SK-N-SH (cell line): ENCODE measurements at regions not wholly inside any gene's neighbourhood (a gene's known extent, or its start where the extent isn't known, plus 50 kb on each side); places are given as distances from the start of the nearest gene placed in this dataset.
A peak's percentile ranks its signal among the peaks of the same experiment; 100 is the strongest.

Experiments used
- CTCF ChIA-PET: fragments of 300-600, 350-600 bp; formaldehyde crosslinking; extraction: SDS; loops from one replicate; lab custom pipeline; 2021; lab: Yijun Ruan, JAX
- POLR2A ChIA-PET: fragments of 350-600 bp; sonication (Branson Sonifier 250); formaldehyde crosslinking; extraction: SDS; loops from one replicate; lab custom pipeline; 2020; ENCODE audit warnings: antibody characterized with exemption, inconsistent platforms; lab: Yijun Ruan, JAX
- DNase-seq: peaks from one replicate; pipeline ENCODE4 v3.0.0; 2012
- H2AFZ ChIP-seq: fragments of 200-600 bp; sonication (generic); 2 replicates; pipeline ENCODE4 v1.8.1; 2016; ENCODE audit warnings: antibody characterized with exemption, mild to moderate bottlenecking, low read depth
- H3F3A ChIP-seq: fragments of 200-600 bp; sonication (generic); replicated peaks from 2 replicates; pipeline ENCODE3; 2016; ENCODE audit warnings: antibody characterized with exemption, mild to moderate bottlenecking; ENCODE audit not compliant: insufficient read depth
- H3K27ac ChIP-seq, 2 experiments: fragments of 200-500 bp in 1 of 2; fragments of 200-600 bp in 1 of 2; sonication (Bioruptor generic) in 1 of 2; sonication (generic), shearing (Covaris generic) in 1 of 2; 2 replicates each; pipeline versions ENCODE4 v1.5.1 to v1.6.1; 2014 to 2016; ENCODE audit warnings: low read depth in 2 of 2, inconsistent platforms in 1 of 2, low read length in 1 of 2, mild to moderate bottlenecking in 1 of 2, mixed read lengths in 1 of 2
- H3K27me3 ChIP-seq: fragments of 200-600 bp; sonication (generic), shearing (Covaris generic); 2 replicates; pipeline ENCODE4 v1.6.1; 2016; ENCODE audit warnings: mixed run types; ENCODE audit not compliant: insufficient read depth
- H3K36me3 ChIP-seq, 2 experiments: fragments of 200-500 bp in 1 of 2; fragments of 200-600 bp in 1 of 2; sonication (Bioruptor generic) in 1 of 2; sonication (generic) in 1 of 2; replicated peaks in 1 of 2; 2 replicates each; pipeline versions ENCODE3 to v1.5.1; 2014 to 2016; ENCODE audit warnings: low read length in 1 of 2, mild to moderate bottlenecking in 1 of 2; ENCODE audit not compliant: insufficient read depth in 2 of 2, control insufficient read depth in 1 of 2
- H3K4me1 ChIP-seq, 2 experiments: fragments of 200-500 bp in 1 of 2; fragments of 200-600 bp in 1 of 2; sonication (Bioruptor generic) in 1 of 2; sonication (generic), shearing (Covaris generic) in 1 of 2; 2 replicates each; pipeline versions ENCODE4 v1.5.1 to v1.6.1; 2014 to 2016; ENCODE audit warnings: low read depth in 1 of 2, low read length in 1 of 2, mixed run types in 1 of 2; ENCODE audit not compliant: insufficient read depth in 2 of 2, control insufficient read depth in 1 of 2
- H3K4me2 ChIP-seq: fragments of 200-600 bp; sonication (generic), shearing (Covaris generic); 2 replicates; pipeline ENCODE4 v1.6.1; 2017; ENCODE audit warnings: mixed run types
- H3K4me3 ChIP-seq, 2 experiments: fragments of 200-500 bp in 1 of 2; fragments of 200-600 bp in 1 of 2; sonication (Bioruptor generic) in 1 of 2; sonication (generic), shearing (Covaris generic) in 1 of 2; 2 replicates each; pipeline versions ENCODE4 v1.5.1 to v1.8.1; 2014 to 2016; ENCODE audit warnings: low read depth in 2 of 2, inconsistent platforms in 1 of 2, low read length in 1 of 2, mild to moderate bottlenecking in 1 of 2, mixed read lengths in 1 of 2, moderate library complexity in 1 of 2
- H3K79me2 ChIP-seq: fragments of 200-600 bp; sonication (generic); 2 replicates; pipeline ENCODE4 v1.8.1; 2017; ENCODE audit warnings: mild to moderate bottlenecking; ENCODE audit not compliant: insufficient read depth
- H3K9ac ChIP-seq: fragments of 200-600 bp; sonication (generic); 2 replicates; pipeline ENCODE4 v1.6.1; 2017; ENCODE audit warnings: mixed run types
- H3K9me2 ChIP-seq: fragments of 200-600 bp; sonication (generic); 2 replicates; pipeline ENCODE4 v1.6.1; 2017; ENCODE audit warnings: mixed run types
- H3K9me3 ChIP-seq: fragments of 200-600 bp; sonication (generic); 2 replicates; pipeline ENCODE4 v1.6.1; 2017; ENCODE audit warnings: mixed run types, mild to moderate bottlenecking, moderate library complexity
- H4K20me1 ChIP-seq: fragments of 200-600 bp; sonication (generic); 2 replicates; pipeline ENCODE4 v1.6.1; 2017; ENCODE audit warnings: mild to moderate bottlenecking, mixed run types; ENCODE audit not compliant: insufficient read depth
- CTCF ChIP-seq: fragments of 200-600 bp; sonication (generic); IDR thresholded peaks from 2 replicates; pipeline ENCODE4 v1.6.1; 2017; ENCODE audit warnings: antibody characterized with exemption, mild to moderate bottlenecking, moderate library complexity
- ELF1 ChIP-seq: IDR thresholded peaks from 2 replicates; pipeline ENCODE4 v1.4.0; 2012
- FOSL2 ChIP-seq: IDR thresholded peaks from 2 replicates; pipeline ENCODE4 v1.4.0; 2012; ENCODE audit warnings: low read depth, mild to moderate bottlenecking, moderate library complexity, borderline replicate concordance
- FOXM1 ChIP-seq: IDR thresholded peaks from 2 replicates; pipeline ENCODE4 v1.4.0; 2012; ENCODE audit warnings: low read depth, mild to moderate bottlenecking
- GATA2 ChIP-seq: sonication (generic); formaldehyde crosslinking; IDR thresholded peaks from 2 replicates; pipeline ENCODE4 v1.5.0; 2020; ENCODE audit warnings: mild to moderate bottlenecking, missing genetic modification reagents
- MXI1 ChIP-seq: IDR thresholded peaks from 2 replicates; pipeline ENCODE4 v1.6.1; 2012; ENCODE audit warnings: mild to moderate bottlenecking, low read depth, low read length, improper control_type of control experiment
- POLR2AphosphoS5 ChIP-seq: IDR thresholded peaks from 2 replicates; pipeline ENCODE4 v1.6.1; 2012; ENCODE audit warnings: low read depth, low read length
- RFX5 ChIP-seq: IDR thresholded peaks from 2 replicates; pipeline ENCODE4 v1.6.1; 2012; ENCODE audit warnings: mild to moderate bottlenecking, improper control_type of control experiment, low read length
- TEAD4 ChIP-seq: IDR thresholded peaks from 2 replicates; pipeline ENCODE4 v1.4.0; 2012; ENCODE audit warnings: mild to moderate bottlenecking, borderline replicate concordance; ENCODE audit not compliant: insufficient read depth
- WGBS: methylation state at CpG from one replicate; pipeline ENCODE4 v1.1.6; 2017; ENCODE audit warnings: low lambda C conversion rate; 5-methylcytosine and 5-hydroxymethylcytosine counted together

DNA sequence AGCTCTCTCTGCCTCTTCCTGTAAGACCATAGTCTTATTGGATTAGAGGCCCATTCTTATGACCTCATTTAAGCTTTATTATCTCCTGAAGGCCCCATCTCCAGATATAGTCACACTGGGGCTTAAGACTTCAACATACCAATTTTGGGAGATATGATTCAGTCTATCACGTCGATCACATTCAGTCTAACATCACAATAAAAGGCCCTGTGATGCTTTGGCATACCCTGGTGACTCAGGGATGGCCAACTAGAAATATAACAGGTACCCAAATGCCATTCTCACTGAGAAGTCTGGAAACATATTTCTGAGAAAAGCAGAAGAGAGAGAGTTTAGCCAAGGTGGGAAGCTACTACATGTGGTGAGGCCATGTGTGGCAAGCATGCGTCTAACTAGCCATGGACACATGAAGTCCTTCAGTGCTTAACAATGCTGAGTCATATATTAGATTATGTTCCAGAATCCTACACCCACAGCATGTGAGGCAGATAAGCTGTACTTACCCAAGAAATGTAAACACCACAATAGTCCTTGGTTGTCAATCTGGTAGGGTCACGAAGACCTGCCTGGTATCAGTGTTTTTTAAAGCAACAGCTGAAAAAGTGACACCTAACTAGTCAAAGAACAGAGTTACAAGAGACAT is 485.1 kb downstream of the FOXO1 start:
- Histone ChIP-seq H3K4me3 (no peak overlapping the region), H3K79me2 (no peaks in the 10 kb centered on the region), H3K9me3 (no peaks in the 10 kb centered on the region), H3K27ac (no peak overlapping the region), H3K36me3 (no peaks in the 10 kb centered on the region), H3F3A (no peaks in the 10 kb centered on the region), H2AFZ (no peak overlapping the region), H3K27me3 (no peaks in the 10 kb centered on the region), H4K20me1 (no peaks in the 10 kb centered on the region), H3K4me1 (no peaks in the 10 kb centered on the region; a peak in 2 of 4 replicates), H3K4me2 (no peak overlapping the region), H3K9me2 (no peaks in the 10 kb centered on the region), H3K9ac (no peak overlapping the region)
- CTCF ChIA-PET, result no interaction called here
- WGBS, result 90% methylated on average over 4 of the region's 4 CpGs
- POLR2A ChIA-PET, result interaction anchor here (0.9 kb wide), 1 partner anchor 9 kb away, joined by 3 read pairs; no protein-coding TSS in a partner anchor
- no peak for TF ChIP-seq CTCF
- TF ChIP-seq FOSL2, result no peak
- no peak for TF ChIP-seq ELF1
- TF ChIP-seq POLR2AphosphoS5, result no peak
- no peak for TF ChIP-seq MXI1
- no peak for TF ChIP-seq RFX5
- DNase-seq, result no peak

GRCh38 chr13:40182591-40182990 is 483.9 kb downstream of the FOXO1 start:
- H2AFZ ChIP-seq, result no peak overlapping the region

DNA sequence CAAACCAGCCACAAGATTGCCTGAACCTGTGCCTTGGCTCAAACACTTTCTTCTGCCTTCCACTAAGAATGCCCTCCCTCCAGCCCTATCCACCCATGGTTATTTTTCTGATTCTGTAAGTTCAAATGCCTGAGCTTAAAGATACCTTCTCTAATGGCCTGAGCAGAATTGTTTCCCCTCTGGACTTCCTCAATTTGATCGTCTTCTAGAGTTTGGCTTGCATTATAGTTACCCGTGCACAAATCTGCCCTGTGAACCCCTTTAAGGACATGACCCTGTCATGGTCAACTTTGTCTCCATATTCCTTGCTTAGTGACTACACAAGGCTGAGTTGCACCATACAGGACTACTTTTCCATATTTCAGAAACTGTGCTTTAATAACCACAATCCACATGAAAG is 481.0 kb downstream of the FOXO1 start:
- no peak overlapping the region for H3K27ac ChIP-seq
- no peak overlapping the region for H3K9ac ChIP-seq
- H3K79me2 ChIP-seq, result no peaks in the 10 kb centered on the region
- POLR2A ChIA-PET, result no interaction called here
- H3K4me1 ChIP-seq, result peaks cover 7 to 10% of the 10 kb centered on the region in 2 experiments
- H2AFZ ChIP-seq, result no peak overlapping the region
- CTCF ChIA-PET, result interaction anchor here (1.2 to 1.3 kb wide), 2 partner anchors 9 to 20 kb away, joined by 3 to 5 read pairs; no protein-coding TSS in a partner anchor
- no peak overlapping the region for H3K4me2 ChIP-seq
- TF ChIP-seq FOXM1 (no peak), CTCF (no peak), TEAD4 (no peak)
- TF ChIP-seq, all 33 proteins: peak for 0
- no peaks in the 10 kb centered on the region for H3F3A ChIP-seq
- DNase-seq, result no peak
- no peaks in the 10 kb centered on the region for H4K20me1 ChIP-seq
- no peaks in the 10 kb centered on the region for H3K27me3 ChIP-seq
- H3K36me3 ChIP-seq, result no peaks in the 10 kb centered on the region
- WGBS, result 75% methylated on average over 2 of the region's 2 CpGs
- H3K4me3 ChIP-seq, result no peak overlapping the region
- no peaks in the 10 kb centered on the region for H3K9me3 ChIP-seq
- no peaks in the 10 kb centered on the region for H3K9me2 ChIP-seq

More at GRCh38 chr13:40182591-40182990, 483.9 kb downstream of the FOXO1 start:
- TF ChIP-seq GATA2 (CRISPR knock-in tag) (0 out of 2 replicates have a peak, but pooled peaks have one; percentile 9), POLR2AphosphoS5 (no peak)
- Histone ChIP-seq H3K4me1 (no peaks in the 10 kb centered on the region; a peak in 2 of 4 replicates), H3K36me3 (no peaks in the 10 kb centered on the region), H3K9me2 (no peaks in the 10 kb centered on the region), H3K4me2 (no peak overlapping the region), H3K27ac (no peak overlapping the region), H3K9me3 (no peaks in the 10 kb centered on the region), H3K4me3 (no peak overlapping the region), H3K9ac (no peak overlapping the region), H4K20me1 (no peaks in the 10 kb centered on the region), H3K79me2 (no peaks in the 10 kb centered on the region), H3K27me3 (no peaks in the 10 kb centered on the region), H3F3A (no peaks in the 10 kb centered on the region)
- 74% methylated on average over 2 of the region's 2 CpGs for WGBS
- ChIA-PET CTCF (no interaction called here), POLR2A (no interaction called here)
- peak; percentile 47 for DNase-seq
